ENCODE measurements at regions not wholly inside any gene's neighbourhood (a gene's known extent, or its start where the extent isn't known, plus 50 kb on each side); places are given as distances from the start of the nearest gene placed in this dataset.

GRCh38 chr2:82811946-82812345, 1647.1 kb downstream of the SUCLG1 start:
- no peak for TF ChIP-seq CTCF (IDR thresholded peaks at IDR 0.05; ENCODE audit: low read length)
- TF ChIP-seq EZH2 (IDR thresholded peaks at IDR 0.05; ENCODE audit: borderline replicate concordance, low read length) = no peak
